ENCODE measurements at regions not wholly inside any gene's neighbourhood (a gene's known extent, or its start where the extent isn't known, plus 50 kb on each side); places are given as distances from the start of the nearest gene placed in this dataset.

- H3K27ac ChIP-seq (ENCODE audit: low read depth, low read length), result no peak overlapping the region
- no peaks in the 10 kb centered on the region for H3F3A ChIP-seq (ENCODE audit: insufficient read depth)
- no peaks in the 10 kb centered on the region for H3K79me2 ChIP-seq (ENCODE audit: insufficient read depth, low read length)
- TF ChIP-seq, protein P1, sequence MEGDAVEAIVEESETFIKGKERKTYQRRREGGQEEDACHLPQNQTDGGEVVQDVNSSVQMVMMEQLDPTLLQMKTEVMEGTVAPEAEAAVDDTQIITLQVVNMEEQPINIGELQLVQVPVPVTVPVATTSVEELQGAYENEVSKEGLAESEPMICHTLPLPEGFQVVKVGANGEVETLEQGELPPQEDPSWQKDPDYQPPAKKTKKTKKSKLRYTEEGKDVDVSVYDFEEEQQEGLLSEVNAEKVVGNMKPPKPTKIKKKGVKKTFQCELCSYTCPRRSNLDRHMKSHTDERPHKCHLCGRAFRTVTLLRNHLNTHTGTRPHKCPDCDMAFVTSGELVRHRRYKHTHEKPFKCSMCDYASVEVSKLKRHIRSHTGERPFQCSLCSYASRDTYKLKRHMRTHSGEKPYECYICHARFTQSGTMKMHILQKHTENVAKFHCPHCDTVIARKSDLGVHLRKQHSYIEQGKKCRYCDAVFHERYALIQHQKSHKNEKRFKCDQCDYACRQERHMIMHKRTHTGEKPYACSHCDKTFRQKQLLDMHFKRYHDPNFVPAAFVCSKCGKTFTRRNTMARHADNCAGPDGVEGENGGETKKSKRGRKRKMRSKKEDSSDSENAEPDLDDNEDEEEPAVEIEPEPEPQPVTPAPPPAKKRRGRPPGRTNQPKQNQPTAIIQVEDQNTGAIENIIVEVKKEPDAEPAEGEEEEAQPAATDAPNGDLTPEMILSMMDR (IDR thresholded peaks at IDR 0.05; ENCODE audit: insufficient read depth, low read length, poor library complexity, severe bottlenecking), result no peak
- TF ChIP-seq EZH2phosphoT487 (conservative IDR thresholded peaks at IDR 0.05; ENCODE audit: low read length), result no peak
- H4K20me1 ChIP-seq (ENCODE audit: low read depth, low read length), result no peaks in the 10 kb centered on the region
- no peak overlapping the region for H3K9ac ChIP-seq (ENCODE audit: low read length)
- H2AFZ ChIP-seq (ENCODE audit: low read depth, low read length, severe bottlenecking), result no peak overlapping the region
- H3K36me3 ChIP-seq (ENCODE audit: low read length), result no peaks in the 10 kb centered on the region
- H3K27me3 ChIP-seq (ENCODE audit: low read length), result no peaks in the 10 kb centered on the region
- no peaks in the 10 kb centered on the region for H3K9me3 ChIP-seq (ENCODE audit: insufficient read depth, low read length)
- no peak overlapping the region for H3K4me2 ChIP-seq (ENCODE audit: low read depth, low read length, poor library complexity, severe bottlenecking)
- no peaks in the 10 kb centered on the region for H3K9me2 ChIP-seq (replicated peaks; ENCODE audit: insufficient read depth, low read length)
- no peak overlapping the region for H3K4me3 ChIP-seq (ENCODE audit: insufficient read depth, low read length, poor library complexity, severe bottlenecking)
These were observed 282.6 kb upstream of the AJAP1 start for GRCh38 chr1:4371849-4372248.

GRCh38 chr1:4375812-4376211 lies 278.6 kb upstream of the AJAP1 start:
- no peaks in the 10 kb centered on the region for H3K9me3 ChIP-seq (ENCODE audit: insufficient read depth, low read length)
- H3K4me2 ChIP-seq (ENCODE audit: low read depth, low read length, poor library complexity, severe bottlenecking), result no peak overlapping the region
- H3K4me3 ChIP-seq (ENCODE audit: insufficient read depth, low read length, poor library complexity, severe bottlenecking), result no peak overlapping the region
- no peaks in the 10 kb centered on the region for H3K79me2 ChIP-seq (ENCODE audit: insufficient read depth, low read length)
- no peaks in the 10 kb centered on the region for H3K9me2 ChIP-seq (replicated peaks; ENCODE audit: insufficient read depth, low read length)
- no peaks in the 10 kb centered on the region for H3K27me3 ChIP-seq (ENCODE audit: low read length)
- H2AFZ ChIP-seq (ENCODE audit: low read depth, low read length, severe bottlenecking), result no peak overlapping the region
- H3K27ac ChIP-seq (ENCODE audit: low read depth, low read length), result no peak overlapping the region
- H3K9ac ChIP-seq (ENCODE audit: low read length), result no peak overlapping the region
- H3K36me3 ChIP-seq (ENCODE audit: low read length), result no peaks in the 10 kb centered on the region
- no peaks in the 10 kb centered on the region for H3F3A ChIP-seq (ENCODE audit: insufficient read depth)
- no peaks in the 10 kb centered on the region for H4K20me1 ChIP-seq (ENCODE audit: low read depth, low read length)
- TF ChIP-seq EZH2phosphoT487 (conservative IDR thresholded peaks at IDR 0.05; ENCODE audit: low read length), result no peak
- TF ChIP-seq, protein P1 (IDR thresholded peaks at IDR 0.05; ENCODE audit: insufficient read depth, low read length, poor library complexity, severe bottlenecking), result no peak

DNA sequence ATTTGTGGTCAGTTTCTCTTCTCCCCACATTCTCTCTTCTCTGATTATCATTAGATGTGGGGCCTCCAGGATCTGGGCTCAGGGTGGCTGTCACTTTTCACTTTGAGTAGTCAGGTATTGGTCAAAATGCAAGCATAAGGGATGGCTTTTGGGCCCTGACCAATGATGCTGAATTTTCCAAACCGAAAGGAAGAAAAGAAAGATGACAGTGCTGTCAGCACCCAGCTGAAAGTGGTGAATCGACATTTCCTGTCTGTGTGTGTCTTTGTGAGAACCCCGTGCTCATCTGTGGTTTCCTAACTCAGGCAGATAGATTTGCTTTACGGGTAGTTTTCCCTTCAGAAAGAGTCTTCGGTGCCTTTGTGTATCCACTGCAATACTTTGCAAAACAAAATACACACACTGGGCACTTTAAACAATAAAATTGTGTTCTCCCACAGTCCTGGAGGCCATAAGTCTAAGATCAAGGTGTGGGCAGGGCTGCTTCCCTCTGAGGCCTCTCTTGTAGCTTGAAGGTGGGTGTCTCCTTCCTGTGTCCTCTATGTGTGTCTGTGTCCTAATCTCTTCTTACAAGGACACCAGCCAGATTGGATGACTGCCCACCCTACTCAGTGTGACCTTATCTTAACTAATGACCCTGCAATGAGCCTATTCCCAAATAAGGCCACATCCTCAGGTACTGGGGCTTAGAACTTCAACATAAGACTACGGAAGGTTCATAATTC lies 274.8 kb upstream of the AJAP1 start:
- Histone ChIP-seq H3K4me2 (ENCODE audit: low read depth, low read length, poor library complexity, severe bottlenecking) (no peak overlapping the region), H3K36me3 (ENCODE audit: low read length) (no peaks in the 10 kb centered on the region), H3K27me3 (ENCODE audit: low read length) (no peaks in the 10 kb centered on the region), H4K20me1 (ENCODE audit: low read depth, low read length) (no peaks in the 10 kb centered on the region), H3F3A (ENCODE audit: insufficient read depth) (no peaks in the 10 kb centered on the region), H3K9ac (ENCODE audit: low read length) (no peak overlapping the region), H3K79me2 (ENCODE audit: insufficient read depth, low read length) (no peaks in the 10 kb centered on the region), H3K9me2 (replicated peaks; ENCODE audit: insufficient read depth, low read length) (no peaks in the 10 kb centered on the region), H2AFZ (ENCODE audit: low read depth, low read length, severe bottlenecking) (no peak overlapping the region), H3K9me3 (ENCODE audit: insufficient read depth, low read length) (no peaks in the 10 kb centered on the region), H3K27ac (ENCODE audit: low read depth, low read length) (no peak overlapping the region), H3K4me3 (ENCODE audit: insufficient read depth, low read length, poor library complexity, severe bottlenecking) (no peak overlapping the region)
- TF ChIP-seq EZH2phosphoT487 (conservative IDR thresholded peaks at IDR 0.05; ENCODE audit: low read length), result no peak
- TF ChIP-seq, protein P1 (IDR thresholded peaks at IDR 0.05; ENCODE audit: insufficient read depth, low read length, poor library complexity, severe bottlenecking), result no peak
